HPDE6-E6E7 (cell line): ENCODE measurements at regions not wholly inside any gene's neighbourhood (a gene's known extent, or its start where the extent isn't known, plus 50 kb on each side); places are given as distances from the start of the nearest gene placed in this dataset.
"Not testable (repeated sequence)": the region's sequence is repeated elsewhere in the genome, so short reads cannot be mapped to it uniquely, and the experiment has no call there.

Experiments used
- DNase-seq: peaks from one replicate; pipeline ENCODE4 v3.0.0; 2011; ENCODE audit warnings: missing footprints; ENCODE audit errors: extremely low spot score

- DNase-seq: no peak
Measured at GRCh38 chr20:6715401-6715941, 52.0 kb upstream of the BMP2 start.

DNA sequence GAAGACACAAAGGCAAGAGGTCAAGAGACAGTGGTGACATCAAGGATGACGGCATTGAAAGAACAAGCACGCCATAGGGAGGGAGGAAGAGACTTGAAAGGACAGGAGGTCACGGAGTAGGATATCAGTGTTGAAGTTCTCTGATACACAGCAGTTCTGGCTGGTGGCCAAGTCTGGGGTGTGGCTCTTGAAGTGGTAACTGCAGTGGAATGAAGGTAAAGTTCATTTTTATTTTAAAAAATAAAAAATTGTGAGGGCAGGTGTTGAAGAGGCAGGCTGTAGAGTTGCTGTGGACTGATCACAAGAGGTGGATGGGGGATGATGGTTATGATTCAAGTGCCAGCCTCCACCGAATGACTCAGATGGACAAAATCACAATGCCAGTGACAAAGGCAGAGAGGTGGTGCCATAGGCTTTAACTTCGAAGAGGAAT, 53.2 kb upstream of the BMP2 start:
- no peak for DNase-seq

GRCh38 chr20:6711951-6712649, 55.4 kb upstream of the BMP2 start:
- peak; percentile 34 for DNase-seq

DNA sequence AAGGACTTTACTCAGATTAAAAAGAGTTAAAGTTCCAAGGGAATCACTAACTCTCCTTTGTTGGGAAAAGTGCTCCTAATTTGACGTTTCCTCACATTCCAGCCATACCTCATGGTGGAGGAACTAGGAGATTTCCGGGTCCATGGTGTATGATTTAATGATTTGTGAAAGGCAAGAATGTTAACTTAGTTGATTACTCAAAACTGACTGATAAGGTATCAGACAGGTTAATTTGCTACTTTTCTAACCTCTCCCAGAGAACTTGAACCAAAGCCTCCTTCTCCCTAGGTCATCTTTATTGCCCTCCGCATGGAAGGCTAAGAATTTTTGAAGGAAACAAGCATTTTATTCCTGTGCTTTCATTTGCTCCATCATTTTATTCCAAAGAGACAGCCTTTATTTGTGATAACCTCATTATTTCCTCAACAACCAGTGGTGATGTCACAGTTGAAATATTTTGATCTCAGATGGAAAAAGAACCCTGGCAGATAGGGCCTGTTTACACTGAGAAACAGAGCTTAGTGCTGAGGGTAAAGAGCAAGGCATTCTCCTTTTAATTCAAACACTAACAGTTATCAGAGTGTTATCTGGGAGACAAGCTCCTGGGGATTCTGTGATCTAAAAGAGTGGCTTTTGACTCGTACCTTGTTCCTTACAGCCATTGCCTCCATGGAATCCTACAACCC, 57.4 kb upstream of the BMP2 start:
- DNase-seq: no peak

GRCh38 chr20:6708010-6708409, 59.5 kb upstream of the BMP2 start:
- DNase-seq: no peak

GRCh38 chr20:6707321-6707831, 60.1 kb upstream of the BMP2 start:
- no peak for DNase-seq

- no peak for DNase-seq
Measured at GRCh38 chr20:6705926-6706548, 61.4 kb upstream of the BMP2 start.

- no peak for DNase-seq
Measured at GRCh38 chr20:6705106-6705766, 62.2 kb upstream of the BMP2 start.

- DNase-seq: no peak
Measured at GRCh38 chr20:6704132-6704861, 63.2 kb upstream of the BMP2 start.

DNA sequence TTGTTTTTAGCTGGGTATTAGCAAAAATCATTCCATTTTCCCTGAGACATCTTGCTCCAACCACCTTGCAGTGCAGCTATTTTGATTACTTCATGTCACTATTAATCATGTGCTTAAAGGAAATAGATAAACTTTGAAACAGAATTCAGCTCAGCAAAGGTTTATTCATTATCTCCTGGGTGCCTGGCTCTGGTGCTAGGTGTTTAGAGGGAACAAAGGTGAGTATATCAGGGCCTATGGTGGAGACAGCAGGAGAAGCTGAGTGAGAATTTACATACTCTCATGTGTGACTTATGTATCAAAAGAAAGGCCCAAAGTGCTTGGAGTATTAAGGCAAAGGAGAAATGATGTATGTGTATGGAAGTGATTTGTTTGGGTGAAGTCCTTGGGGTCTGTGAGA, 63.8 kb upstream of the BMP2 start:
- no peak for DNase-seq

GRCh38 chr20:6703047-6703446, 64.4 kb upstream of the BMP2 start:
- DNase-seq: no peak

GRCh38 chr20:6702144-6702543, 65.3 kb upstream of the BMP2 start:
- no peak for DNase-seq

DNA sequence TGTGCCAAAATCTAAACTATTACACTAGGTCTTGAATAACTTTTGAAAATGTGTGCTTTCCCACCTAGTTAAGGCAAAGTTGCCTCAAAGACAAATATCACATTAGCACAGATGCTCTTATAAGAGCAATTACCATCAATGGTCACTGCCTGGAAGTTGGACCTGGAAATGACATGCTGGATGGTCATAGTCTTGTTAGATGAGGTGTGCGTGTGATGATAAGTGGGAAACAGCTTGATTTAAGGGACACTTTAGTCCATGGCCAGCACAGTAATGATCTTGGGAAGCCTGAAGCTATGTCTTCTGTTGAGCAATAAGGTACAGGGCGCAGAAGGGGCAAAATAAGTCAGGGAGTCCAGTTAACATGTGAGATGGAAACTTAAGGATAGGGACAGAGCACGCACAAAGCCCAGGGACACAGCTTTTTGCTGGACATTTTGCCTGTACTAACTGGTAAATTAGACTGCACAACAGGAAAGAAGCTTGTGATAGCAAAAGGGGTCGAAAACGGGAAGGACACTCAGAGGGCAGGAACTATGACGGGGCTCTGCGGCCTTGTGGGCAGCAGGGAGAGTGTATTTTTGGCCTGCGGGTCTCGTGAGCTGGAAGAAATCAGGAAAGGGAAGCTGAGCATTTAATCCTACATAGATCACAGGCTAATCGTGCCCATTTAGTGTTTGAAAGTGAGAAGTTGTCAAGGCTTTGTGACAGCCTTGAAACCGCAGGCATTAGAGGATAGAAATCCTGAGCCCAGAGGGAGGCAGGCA, 66.7 kb upstream of the BMP2 start:
- no peak for DNase-seq

DNA sequence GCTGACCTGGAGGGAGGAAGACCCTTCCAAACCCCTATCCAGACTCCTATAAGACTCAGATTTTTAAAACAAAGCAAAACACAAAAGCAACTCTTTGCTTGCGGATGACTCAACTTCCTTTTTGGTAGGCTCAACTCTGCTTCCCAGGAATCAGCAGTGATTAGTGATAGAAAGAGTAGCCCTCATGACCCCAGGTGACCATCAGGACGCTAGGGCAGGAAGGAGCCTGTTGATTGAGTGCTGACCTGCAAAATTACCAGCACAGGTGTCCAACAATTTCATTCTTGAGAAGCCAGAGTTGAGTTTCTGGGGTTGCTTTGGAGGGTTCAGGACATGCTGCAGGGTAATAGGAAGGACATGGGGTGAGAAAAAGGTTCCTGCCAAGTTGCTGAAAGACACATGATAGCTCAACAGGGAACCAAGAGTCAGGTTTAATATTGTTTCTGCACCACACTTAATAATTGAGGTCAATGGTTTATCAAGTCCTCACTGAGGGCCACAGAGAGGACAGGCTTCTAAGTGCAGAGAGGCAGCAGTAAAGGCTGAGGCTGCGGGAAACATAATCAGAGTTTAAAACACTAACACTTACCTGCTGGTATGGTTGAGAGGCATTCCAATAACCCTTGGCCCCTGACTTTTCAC, 67.4 kb upstream of the BMP2 start:
- DNase-seq: no peak

DNA sequence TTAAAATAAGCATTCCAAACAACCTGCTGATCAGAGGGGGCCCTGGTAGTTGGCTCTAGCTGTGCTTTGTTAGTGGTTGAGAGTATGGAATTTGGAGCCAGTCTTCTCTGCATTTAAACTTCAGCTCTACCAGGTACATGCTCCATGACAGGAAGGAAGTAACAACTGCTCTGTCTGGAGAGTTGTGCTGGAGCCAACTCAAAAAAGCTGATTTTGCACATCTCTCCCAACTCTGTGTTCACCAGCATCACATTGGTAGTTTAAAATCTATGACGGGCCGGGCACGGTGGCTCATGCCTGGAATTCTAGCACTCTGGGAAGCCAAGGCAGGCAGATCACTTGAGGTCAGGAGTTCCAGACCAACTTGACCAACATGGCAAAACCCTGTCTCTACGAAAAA, 68.8 kb upstream of the BMP2 start:
- DNase-seq: no peak

DNA sequence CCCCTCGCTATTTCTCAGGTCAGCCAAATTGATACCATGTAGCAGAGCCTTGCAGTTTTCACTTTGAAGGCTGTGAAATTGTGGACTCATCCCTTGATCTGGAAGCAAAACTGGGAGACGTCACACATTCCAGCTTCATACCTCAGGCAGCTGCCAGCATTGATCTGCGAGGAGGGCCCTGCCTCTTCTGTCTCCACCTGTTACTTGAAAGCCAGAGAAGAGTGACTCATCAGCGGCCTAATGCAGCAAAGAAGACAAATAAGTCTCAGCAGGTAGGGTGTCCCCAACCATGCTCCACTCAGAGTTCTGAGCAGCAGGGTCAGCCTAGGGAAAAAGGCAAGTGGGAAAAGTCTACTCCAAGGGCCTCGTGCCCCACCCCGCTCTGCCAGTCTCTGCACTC, 69.4 kb upstream of the BMP2 start:
- peak; percentile 99 for DNase-seq

- no peak for DNase-seq
Measured at GRCh38 chr20:6697228-6697972, 70.1 kb upstream of the BMP2 start.

GRCh38 chr20:6696001-6696400, 71.5 kb upstream of the BMP2 start:
- DNase-seq: no peak

GRCh38 chr20:6693808-6694198, 73.7 kb upstream of the BMP2 start:
- DNase-seq: not testable (repeated sequence)
